GM23338 (cell line): ENCODE measurements at regions not wholly inside any gene's neighbourhood (a gene's known extent, or its start where the extent isn't known, plus 50 kb on each side); places are given as distances from the start of the nearest gene placed in this dataset.

Experiments used
- ATAC-seq: fragments of 200-7000 bp; cut with Tn5 transposase; 3 replicates; pipeline ENCODE4 v1.9.1; 2020
- DNase-seq: peaks from one replicate; pipeline ENCODE4 v3.0.0-alpha.2; 2015; ENCODE audit warnings: low spot score
- H2AFZ ChIP-seq: fragments of 200-600 bp; sonication (generic); 2 replicates; pipeline ENCODE4 v1.8.0; 2016; ENCODE audit warnings: antibody characterized with exemption, mild to moderate bottlenecking, moderate library complexity
- H3F3A ChIP-seq: fragments of 200-600 bp; sonication (generic); replicated peaks from 2 replicates; pipeline ENCODE4 v1.8.0; 2017; ENCODE audit warnings: antibody characterized with exemption, mixed run types, low read depth
- H3K27ac ChIP-seq: fragments of 200-600 bp; sonication (generic); 2 replicates; pipeline ENCODE4 v1.6.1; 2016; ENCODE audit warnings: low read depth
- H3K27me3 ChIP-seq: fragments of 200-600 bp; sonication (generic); 2 replicates; pipeline ENCODE4 v1.8.0; 2016; ENCODE audit warnings: mild to moderate bottlenecking, mixed run types, moderate library complexity; ENCODE audit not compliant: insufficient read depth
- H3K36me3 ChIP-seq: fragments of 200-600 bp; sonication (generic); 2 replicates; pipeline ENCODE4 v1.8.0; 2016; ENCODE audit warnings: mild to moderate bottlenecking; ENCODE audit not compliant: insufficient read depth
- H3K4me1 ChIP-seq: fragments of 200-600 bp; sonication (generic); 2 replicates; pipeline ENCODE4 v1.8.0; 2016; ENCODE audit warnings: mild to moderate bottlenecking, moderate library complexity; ENCODE audit not compliant: insufficient read depth
- H3K4me2 ChIP-seq: fragments of 200-600 bp; sonication (generic); 2 replicates; pipeline ENCODE4 v1.7.1; 2017; ENCODE audit warnings: mixed run types
- H3K4me3 ChIP-seq: fragments of 200-600 bp; sonication (generic); 2 replicates; pipeline ENCODE4 v1.6.1; 2016; ENCODE audit warnings: mixed run types
- H3K79me2 ChIP-seq: fragments of 200-600 bp; sonication (generic); replicated peaks from 2 replicates; pipeline ENCODE4 v1.8.0; 2017; ENCODE audit warnings: mild to moderate bottlenecking; ENCODE audit not compliant: insufficient read depth
- H3K9me2 ChIP-seq: fragments of 200-600 bp; sonication (generic); 2 replicates; pipeline ENCODE4 v1.8.0; 2017; ENCODE audit not compliant: insufficient read depth
- H4K20me1 ChIP-seq: fragments of 200-600 bp; sonication (generic); replicated peaks from 2 replicates; pipeline ENCODE4 v1.8.0; 2017; ENCODE audit warnings: mild to moderate bottlenecking; ENCODE audit not compliant: insufficient read depth
- H3K27ac Mint-ChIP-seq: 2 replicates; pipeline ENCODE4 v1.8.0; 2020; ENCODE audit warnings: inconsistent platforms, mild to moderate bottlenecking, moderate library complexity, mixed read lengths
- H3K27me3 Mint-ChIP-seq: 3 replicates; pipeline ENCODE4 v1.8.0; 2022; ENCODE audit warnings: low read depth, mild to moderate bottlenecking, moderate library complexity, mixed read lengths, inconsistent platforms; ENCODE audit not compliant: insufficient read depth, poor library complexity
- H3K36me3 Mint-ChIP-seq: 3 replicates; pipeline ENCODE4 v1.8.0; 2021; ENCODE audit warnings: low read depth, mild to moderate bottlenecking, inconsistent platforms, moderate library complexity, mixed read lengths
- H3K4me1 Mint-ChIP-seq: 3 replicates; pipeline ENCODE4 v1.8.0; 2020; ENCODE audit warnings: mild to moderate bottlenecking, inconsistent platforms, mixed read lengths
- H3K4me3 Mint-ChIP-seq: 3 replicates; pipeline ENCODE4 v1.8.0; 2021; ENCODE audit warnings: moderate library complexity, mild to moderate bottlenecking, inconsistent platforms, mixed read lengths
- H3K9me3 Mint-ChIP-seq: 3 replicates; pipeline ENCODE4 v1.8.0; 2020; ENCODE audit warnings: moderate library complexity, mild to moderate bottlenecking, inconsistent platforms, mixed read lengths
- EZH2 ChIP-seq: fragments of 200-600 bp; sonication (generic); IDR thresholded peaks from one replicate; pipeline ENCODE4 v1.8.0; 2017; ENCODE audit warnings: antibody characterized with exemption, mild to moderate bottlenecking, low read depth; ENCODE audit not compliant: unreplicated experiment
- NANOG ChIP-seq: IDR thresholded peaks from 2 replicates; pipeline ENCODE4 v1.6.1; 2016; ENCODE audit warnings: antibody characterized with exemption, borderline replicate concordance
- POLR2AphosphoS5 ChIP-seq: IDR thresholded peaks from 2 replicates; pipeline ENCODE4 v1.6.1; 2016; ENCODE audit warnings: antibody characterized with exemption, low read depth
- STAT1 ChIP-seq: IDR thresholded peaks from one replicate; pipeline ENCODE4 v1.6.1; 2016; ENCODE audit warnings: antibody characterized with exemption; ENCODE audit not compliant: unreplicated experiment
- ZNF331 ChIP-seq: fragments of 250-450 bp; sonication (Bioruptor Pico); IDR thresholded peaks from 2 replicates; pipeline ENCODE4 v1.5.0; 2020; ENCODE audit warnings: low read depth, mild to moderate bottlenecking, moderate library complexity
- TF ChIP-seq, protein P1 (sequence below), 2 experiments: fragments of 200-600 bp in 1 of 2; sonication (generic) in 1 of 2; conservative IDR thresholded peaks; 2 replicates each; pipeline versions ENCODE4 v1.5.1 to v1.6.1; 2016 to 2017; ENCODE audit warnings: antibody characterized with exemption in 2 of 2, low read depth in 2 of 2, mild to moderate bottlenecking in 2 of 2, moderate library complexity in 1 of 2
- TF ChIP-seq, protein P2 (sequence below): IDR thresholded peaks from 2 replicates; pipeline ENCODE4 v1.6.1; 2016; ENCODE audit warnings: antibody characterized with exemption
- TF ChIP-seq, protein P3 (sequence below): IDR thresholded peaks from one replicate; pipeline ENCODE4 v1.6.1; 2018; ENCODE audit warnings: antibody characterized with exemption; ENCODE audit not compliant: unreplicated experiment

DNA sequence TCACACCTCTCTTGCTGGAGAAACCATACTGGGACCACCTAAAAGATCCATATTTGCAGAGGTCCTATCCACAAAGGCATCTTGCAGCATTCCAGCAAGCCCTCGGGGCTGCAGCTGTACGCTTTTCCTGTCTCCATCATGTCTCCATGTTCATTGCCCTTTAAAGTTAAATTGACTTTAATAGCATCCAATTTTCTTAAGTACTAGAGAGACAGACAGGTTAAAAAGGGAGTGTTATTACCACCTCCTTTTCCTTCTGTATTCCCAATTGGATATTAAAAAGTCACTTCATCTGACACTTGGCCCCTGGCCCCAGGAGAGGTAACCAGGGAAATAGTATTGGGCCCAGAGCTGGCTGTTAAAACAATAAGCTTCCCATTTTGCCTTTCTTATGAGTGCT is 178.6 kb downstream of the UNC5CL start:
- Histone ChIP-seq H3K27me3 (no peaks in the 10 kb centered on the region), H3K27ac (no peak overlapping the region), H3F3A (no peaks in the 10 kb centered on the region), H2AFZ (no peak overlapping the region), H4K20me1 (no peaks in the 10 kb centered on the region), H3K4me3 (no peak overlapping the region), H3K79me2 (no peaks in the 10 kb centered on the region), H3K36me3 (no peaks in the 10 kb centered on the region), H3K4me1 (no peaks in the 10 kb centered on the region), H3K9me2 (peaks cover 6% of the 10 kb centered on the region; the same call in 1 of the 2 replicates), H3K4me2 (no peak overlapping the region)
- no peak overlapping the region for H3K4me3 Mint-ChIP-seq
- H3K36me3 Mint-ChIP-seq = no peaks in the 10 kb centered on the region
- H3K27me3 Mint-ChIP-seq = no peaks in the 10 kb centered on the region
- H3K4me1 Mint-ChIP-seq = no peaks in the 10 kb centered on the region
- TF ChIP-seq, protein P1, sequence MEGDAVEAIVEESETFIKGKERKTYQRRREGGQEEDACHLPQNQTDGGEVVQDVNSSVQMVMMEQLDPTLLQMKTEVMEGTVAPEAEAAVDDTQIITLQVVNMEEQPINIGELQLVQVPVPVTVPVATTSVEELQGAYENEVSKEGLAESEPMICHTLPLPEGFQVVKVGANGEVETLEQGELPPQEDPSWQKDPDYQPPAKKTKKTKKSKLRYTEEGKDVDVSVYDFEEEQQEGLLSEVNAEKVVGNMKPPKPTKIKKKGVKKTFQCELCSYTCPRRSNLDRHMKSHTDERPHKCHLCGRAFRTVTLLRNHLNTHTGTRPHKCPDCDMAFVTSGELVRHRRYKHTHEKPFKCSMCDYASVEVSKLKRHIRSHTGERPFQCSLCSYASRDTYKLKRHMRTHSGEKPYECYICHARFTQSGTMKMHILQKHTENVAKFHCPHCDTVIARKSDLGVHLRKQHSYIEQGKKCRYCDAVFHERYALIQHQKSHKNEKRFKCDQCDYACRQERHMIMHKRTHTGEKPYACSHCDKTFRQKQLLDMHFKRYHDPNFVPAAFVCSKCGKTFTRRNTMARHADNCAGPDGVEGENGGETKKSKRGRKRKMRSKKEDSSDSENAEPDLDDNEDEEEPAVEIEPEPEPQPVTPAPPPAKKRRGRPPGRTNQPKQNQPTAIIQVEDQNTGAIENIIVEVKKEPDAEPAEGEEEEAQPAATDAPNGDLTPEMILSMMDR (conservative IDR thresholded peaks at IDR 0.05; ENCODE audit: low read depth in 2 of 2) = no peak
- TF ChIP-seq POLR2AphosphoS5 (no peak), STAT1 (no peak), NANOG (no peak)
- TF ChIP-seq, protein P2, sequence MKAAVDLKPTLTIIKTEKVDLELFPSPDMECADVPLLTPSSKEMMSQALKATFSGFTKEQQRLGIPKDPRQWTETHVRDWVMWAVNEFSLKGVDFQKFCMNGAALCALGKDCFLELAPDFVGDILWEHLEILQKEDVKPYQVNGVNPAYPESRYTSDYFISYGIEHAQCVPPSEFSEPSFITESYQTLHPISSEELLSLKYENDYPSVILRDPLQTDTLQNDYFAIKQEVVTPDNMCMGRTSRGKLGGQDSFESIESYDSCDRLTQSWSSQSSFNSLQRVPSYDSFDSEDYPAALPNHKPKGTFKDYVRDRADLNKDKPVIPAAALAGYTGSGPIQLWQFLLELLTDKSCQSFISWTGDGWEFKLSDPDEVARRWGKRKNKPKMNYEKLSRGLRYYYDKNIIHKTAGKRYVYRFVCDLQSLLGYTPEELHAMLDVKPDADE = no peak
- TF ChIP-seq, protein P3, sequence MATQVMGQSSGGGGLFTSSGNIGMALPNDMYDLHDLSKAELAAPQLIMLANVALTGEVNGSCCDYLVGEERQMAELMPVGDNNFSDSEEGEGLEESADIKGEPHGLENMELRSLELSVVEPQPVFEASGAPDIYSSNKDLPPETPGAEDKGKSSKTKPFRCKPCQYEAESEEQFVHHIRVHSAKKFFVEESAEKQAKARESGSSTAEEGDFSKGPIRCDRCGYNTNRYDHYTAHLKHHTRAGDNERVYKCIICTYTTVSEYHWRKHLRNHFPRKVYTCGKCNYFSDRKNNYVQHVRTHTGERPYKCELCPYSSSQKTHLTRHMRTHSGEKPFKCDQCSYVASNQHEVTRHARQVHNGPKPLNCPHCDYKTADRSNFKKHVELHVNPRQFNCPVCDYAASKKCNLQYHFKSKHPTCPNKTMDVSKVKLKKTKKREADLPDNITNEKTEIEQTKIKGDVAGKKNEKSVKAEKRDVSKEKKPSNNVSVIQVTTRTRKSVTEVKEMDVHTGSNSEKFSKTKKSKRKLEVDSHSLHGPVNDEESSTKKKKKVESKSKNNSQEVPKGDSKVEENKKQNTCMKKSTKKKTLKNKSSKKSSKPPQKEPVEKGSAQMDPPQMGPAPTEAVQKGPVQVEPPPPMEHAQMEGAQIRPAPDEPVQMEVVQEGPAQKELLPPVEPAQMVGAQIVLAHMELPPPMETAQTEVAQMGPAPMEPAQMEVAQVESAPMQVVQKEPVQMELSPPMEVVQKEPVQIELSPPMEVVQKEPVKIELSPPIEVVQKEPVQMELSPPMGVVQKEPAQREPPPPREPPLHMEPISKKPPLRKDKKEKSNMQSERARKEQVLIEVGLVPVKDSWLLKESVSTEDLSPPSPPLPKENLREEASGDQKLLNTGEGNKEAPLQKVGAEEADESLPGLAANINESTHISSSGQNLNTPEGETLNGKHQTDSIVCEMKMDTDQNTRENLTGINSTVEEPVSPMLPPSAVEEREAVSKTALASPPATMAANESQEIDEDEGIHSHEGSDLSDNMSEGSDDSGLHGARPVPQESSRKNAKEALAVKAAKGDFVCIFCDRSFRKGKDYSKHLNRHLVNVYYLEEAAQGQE = no peak
- ATAC-seq (no peak), DNase-seq (no peak)
- H3K27ac Mint-ChIP-seq = no peak overlapping the region
- H3K9me3 Mint-ChIP-seq = 0 out of 3 replicates have a peak, but pooled peaks cover 2% of the 10 kb centered on the region

DNA sequence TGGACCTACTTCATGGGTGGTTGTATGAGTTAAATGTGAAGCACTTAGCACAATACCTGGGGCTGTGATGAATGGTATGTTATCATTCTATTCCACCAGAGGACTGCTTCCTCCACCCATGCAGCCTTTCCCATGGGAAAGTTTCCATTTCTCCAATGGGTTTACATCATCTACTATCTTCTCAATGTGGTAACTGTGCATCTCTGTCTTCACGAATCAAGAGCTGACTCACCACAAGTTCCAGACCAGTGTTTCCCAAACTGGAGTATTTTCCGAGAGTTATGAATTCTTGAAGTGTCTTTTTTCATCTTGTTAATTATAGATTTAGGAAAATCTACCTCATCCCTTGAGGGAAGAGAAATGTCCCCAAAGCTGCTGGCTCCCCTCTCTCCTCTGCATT is 182.8 kb downstream of the UNC5CL start:
- H3K9me2 ChIP-seq = peaks cover 8% of the 10 kb centered on the region; the same call in 1 of the 2 replicates
- H3K79me2 ChIP-seq = no peaks in the 10 kb centered on the region
- H2AFZ ChIP-seq = no peak overlapping the region
- H3K27ac Mint-ChIP-seq = no peak overlapping the region
- no peaks in the 10 kb centered on the region for H3K4me1 Mint-ChIP-seq
- H3K4me1 ChIP-seq = no peaks in the 10 kb centered on the region
- no peak overlapping the region for H3K4me2 ChIP-seq
- no peak for TF ChIP-seq ZNF331
- TF ChIP-seq NANOG = no peak
- TF ChIP-seq, protein P2 = no peak
- TF ChIP-seq EZH2 = no peak
- no peak for TF ChIP-seq POLR2AphosphoS5
- ATAC-seq (no peak), DNase-seq (no peak)
- H3K36me3 ChIP-seq = no peaks in the 10 kb centered on the region
- no peaks in the 10 kb centered on the region for H3K36me3 Mint-ChIP-seq
- H3F3A ChIP-seq = no peaks in the 10 kb centered on the region
- H3K4me3 ChIP-seq = no peak overlapping the region
- H3K27me3 ChIP-seq = no peaks in the 10 kb centered on the region
- no peak overlapping the region for H3K27ac ChIP-seq
- no peak overlapping the region for H3K4me3 Mint-ChIP-seq
- H4K20me1 ChIP-seq = no peaks in the 10 kb centered on the region
- peaks cover 2% of the 10 kb centered on the region; the same call in 1 of the 3 replicates for H3K9me3 Mint-ChIP-seq
- no peaks in the 10 kb centered on the region for H3K27me3 Mint-ChIP-seq
